Osteocyte (in vitro differentiated cells): ENCODE measurements at regions not wholly inside any gene's neighbourhood (a gene's known extent, or its start where the extent isn't known, plus 50 kb on each side); places are given as distances from the start of the nearest gene placed in this dataset.

Source experiments
- DNase-seq: peaks from one replicate; pipeline ENCODE4 v3.0.0; 2021; ENCODE audit warnings: mixed read lengths; ENCODE audit not compliant: unreplicated experiment; ENCODE audit errors: extremely low spot score
- H3K27ac Mint-ChIP-seq: one replicate; pipeline ENCODE4 v1.8.0; 2021; ENCODE audit warnings: mild to moderate bottlenecking, mixed read lengths; ENCODE audit not compliant: unreplicated experiment
- H3K27me3 Mint-ChIP-seq: one replicate; pipeline ENCODE4 v1.8.0; 2021; ENCODE audit warnings: mixed read lengths; ENCODE audit not compliant: unreplicated experiment
- H3K36me3 Mint-ChIP-seq: one replicate; pipeline ENCODE4 v1.8.0; 2021; ENCODE audit warnings: mixed read lengths; ENCODE audit not compliant: unreplicated experiment
- H3K4me1 Mint-ChIP-seq: one replicate; pipeline ENCODE4 v1.8.0; 2021; ENCODE audit warnings: mixed read lengths; ENCODE audit not compliant: unreplicated experiment
- H3K4me3 Mint-ChIP-seq: one replicate; pipeline ENCODE4 v1.8.0; 2021; ENCODE audit warnings: mild to moderate bottlenecking, moderate library complexity, mixed read lengths; ENCODE audit not compliant: unreplicated experiment
- H3K9me3 Mint-ChIP-seq: one replicate; pipeline ENCODE4 v1.8.0; 2021; ENCODE audit warnings: mixed read lengths; ENCODE audit not compliant: unreplicated experiment
- CTCF ChIP-seq: fragments of 200-600 bp; sonication (generic); IDR thresholded peaks from 2 replicates; pipeline ENCODE4 v1.5.0; 2021; ENCODE audit warnings: antibody characterized with exemption, mild to moderate bottlenecking, moderate library complexity

- Mint-ChIP-seq H3K4me1 (no peaks in the 10 kb centered on the region), H3K36me3 (no peaks in the 10 kb centered on the region), H3K27me3 (peaks cover 10% of the 10 kb centered on the region)
Measured at GRCh38 chr2:126823951-126824350, 74.7 kb upstream of the TEX51 start.

GRCh38 chr2:126824663-126825062, 74.0 kb upstream of the TEX51 start:
- H3K27ac Mint-ChIP-seq: no peak overlapping the region
- TF ChIP-seq CTCF: no peak
- H3K4me3 Mint-ChIP-seq: no peak overlapping the region
- no peaks in the 10 kb centered on the region for H3K9me3 Mint-ChIP-seq
- H3K4me1 Mint-ChIP-seq: no peaks in the 10 kb centered on the region
- peaks cover 11% of the 10 kb centered on the region for H3K27me3 Mint-ChIP-seq
- peak; percentile 73 for DNase-seq
- H3K36me3 Mint-ChIP-seq: no peaks in the 10 kb centered on the region

More at GRCh38 chr2:126823951-126824350, 74.7 kb upstream of the TEX51 start:
- Mint-ChIP-seq H3K4me3 (no peak overlapping the region), H3K9me3 (no peaks in the 10 kb centered on the region), H3K27ac (no peak overlapping the region)
- TF ChIP-seq CTCF: no peak
- peak; percentile 80 for DNase-seq

- Mint-ChIP-seq H3K9me3 (no peaks in the 10 kb centered on the region), H3K27ac (no peak overlapping the region), H3K27me3 (peaks cover 12% of the 10 kb centered on the region), H3K4me1 (no peaks in the 10 kb centered on the region), H3K4me3 (no peak overlapping the region), H3K36me3 (no peaks in the 10 kb centered on the region)
- no peak for DNase-seq
- no peak for TF ChIP-seq CTCF
Measured at GRCh38 chr2:126825316-126825715, 73.4 kb upstream of the TEX51 start.

- H3K4me1 Mint-ChIP-seq: no peaks in the 10 kb centered on the region
- TF ChIP-seq CTCF: no peak
- H3K27me3 Mint-ChIP-seq: peaks cover 12% of the 10 kb centered on the region
- DNase-seq: no peak
- H3K27ac Mint-ChIP-seq: no peak overlapping the region
- no peaks in the 10 kb centered on the region for H3K9me3 Mint-ChIP-seq
- no peak overlapping the region for H3K4me3 Mint-ChIP-seq
- H3K36me3 Mint-ChIP-seq: no peaks in the 10 kb centered on the region
Measured at GRCh38 chr2:126826491-126826890, 72.2 kb upstream of the TEX51 start.

GRCh38 chr2:126827371-126827770, 71.3 kb upstream of the TEX51 start:
- Mint-ChIP-seq H3K27ac (no peak overlapping the region), H3K4me3 (no peak overlapping the region), H3K4me1 (no peaks in the 10 kb centered on the region), H3K27me3 (peaks cover 12% of the 10 kb centered on the region), H3K9me3 (no peaks in the 10 kb centered on the region), H3K36me3 (no peaks in the 10 kb centered on the region)
- DNase-seq: peak; percentile 49
- no peak for TF ChIP-seq CTCF
